COR-L47 (cell line): ENCODE measurements at regions not wholly inside any gene's neighbourhood (a gene's known extent, or its start where the extent isn't known, plus 50 kb on each side); places are given as distances from the start of the nearest gene placed in this dataset.

ENCODE experiments used
- DNase-seq: peaks from one replicate; lab custom pipeline; 2025; lab: John Stamatoyannopoulos, UW

DNA sequence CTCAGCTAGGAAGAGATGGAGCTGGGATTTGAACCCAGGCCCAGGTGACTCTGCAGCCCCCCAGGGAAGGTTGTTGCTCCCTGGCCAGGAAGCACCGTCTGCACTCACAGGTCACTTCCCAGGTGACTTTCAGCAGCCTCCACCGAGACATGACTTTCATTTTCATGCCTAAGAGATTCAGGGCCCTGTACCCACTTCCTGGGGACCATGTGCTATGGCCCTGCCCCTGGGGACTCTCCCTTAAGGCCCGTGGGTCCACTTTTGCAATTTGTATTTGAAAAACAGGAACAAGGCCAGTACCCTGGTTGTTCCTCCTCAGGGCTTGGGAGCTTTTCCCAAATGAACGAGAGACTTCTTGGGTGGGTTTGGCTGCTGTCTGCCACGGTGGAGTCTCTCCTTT, 191.0 kb downstream of the IRF8 start:
- DNase-seq, result no peak

DNA sequence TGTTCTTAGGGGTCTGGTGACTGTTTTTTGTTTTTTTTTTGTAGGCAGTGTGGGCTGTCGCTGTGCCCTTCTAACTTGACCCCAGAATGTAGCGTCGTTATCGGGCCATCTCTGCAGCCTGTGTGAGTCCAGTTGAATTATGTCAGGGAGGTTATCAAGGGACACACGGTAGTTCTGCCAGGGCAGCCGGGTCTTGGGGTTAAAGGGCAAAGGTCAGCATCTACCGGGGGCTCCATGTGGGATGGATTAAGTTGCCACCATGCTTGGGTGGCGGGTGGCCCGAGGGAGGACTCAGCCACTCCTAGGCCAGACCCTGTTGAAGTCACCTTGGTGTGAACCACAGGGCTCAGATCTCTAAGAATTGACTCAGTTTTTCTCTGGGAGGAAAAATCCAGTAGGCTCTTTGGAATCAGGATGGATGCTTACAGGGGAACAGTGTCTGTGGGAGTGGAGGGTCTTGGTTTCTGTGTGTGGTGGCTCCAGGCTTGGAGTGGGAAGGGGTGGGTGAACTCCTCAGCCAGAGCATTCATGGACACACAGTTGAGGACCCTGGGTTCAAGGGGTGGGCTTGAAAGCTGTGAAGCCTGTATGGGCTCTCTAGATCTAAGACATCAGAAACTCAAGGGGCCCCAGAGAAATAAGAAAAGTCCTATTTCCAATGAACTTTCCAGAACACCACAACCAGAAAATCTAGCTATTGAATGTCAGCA, 191.7 kb downstream of the IRF8 start:
- DNase-seq, result no peak

DNA sequence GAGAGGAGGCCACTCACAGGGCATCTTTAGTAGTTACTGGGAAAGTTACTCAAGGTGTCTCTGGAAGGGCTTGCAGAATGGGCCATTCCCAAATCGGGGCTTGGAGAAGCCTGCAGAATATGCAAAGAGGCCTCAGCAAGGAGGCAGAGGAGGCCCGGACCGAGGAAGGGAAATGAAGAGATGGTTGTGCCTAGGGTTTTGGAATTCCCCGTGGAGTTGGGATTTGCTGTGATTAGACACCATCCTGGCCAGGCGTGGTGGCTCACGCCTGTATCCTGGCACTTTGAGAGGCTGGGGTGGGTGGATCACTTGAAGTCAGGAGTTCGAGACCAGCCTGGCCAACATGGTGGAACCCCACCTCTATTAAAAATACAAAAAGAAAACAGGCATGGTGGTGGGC, 193.0 kb downstream of the IRF8 start:
- DNase-seq, result no peak

DNA sequence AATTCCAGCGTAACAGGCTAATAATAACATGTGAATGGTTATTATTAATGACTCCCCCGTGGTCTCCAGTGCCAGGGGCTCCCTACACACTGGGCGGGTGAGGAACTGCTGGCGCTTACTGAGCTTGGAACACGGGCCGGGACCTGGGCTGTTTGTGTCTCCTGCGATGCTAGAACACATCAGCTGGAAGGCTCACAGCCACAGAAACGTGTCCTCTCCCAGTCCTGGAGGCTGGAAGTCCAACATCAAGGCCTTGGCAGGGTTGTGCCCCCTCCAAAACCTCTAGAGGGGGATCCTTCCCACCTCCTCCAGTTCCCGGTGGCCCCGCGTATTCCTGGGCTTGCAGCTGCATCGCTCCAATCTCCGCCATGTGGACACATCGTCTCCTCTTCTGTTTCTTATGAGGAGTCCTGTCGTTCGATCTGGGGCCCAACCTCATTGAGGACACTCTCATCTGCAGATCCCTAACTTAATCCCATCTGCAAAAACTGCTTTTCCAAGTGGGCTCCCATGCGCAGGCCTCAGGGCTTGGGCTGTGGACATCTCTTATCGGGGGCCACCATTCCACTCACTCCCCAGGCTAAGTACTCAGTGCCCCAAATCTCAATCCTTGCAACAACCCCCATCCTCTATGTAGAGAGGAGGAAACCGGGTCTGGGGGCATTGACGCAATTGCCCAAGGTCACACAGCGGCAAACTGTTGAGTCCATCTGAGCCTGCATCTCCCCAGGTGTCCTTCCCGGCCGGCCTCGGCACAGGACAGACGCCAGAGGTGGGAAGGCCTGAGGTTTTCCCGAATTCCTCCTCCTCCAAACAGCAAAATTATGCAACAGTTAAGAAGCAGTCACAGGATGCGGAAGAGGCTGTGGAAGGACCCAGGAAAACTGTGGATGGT, 193.9 kb downstream of the IRF8 start:
- no peak for DNase-seq

DNA sequence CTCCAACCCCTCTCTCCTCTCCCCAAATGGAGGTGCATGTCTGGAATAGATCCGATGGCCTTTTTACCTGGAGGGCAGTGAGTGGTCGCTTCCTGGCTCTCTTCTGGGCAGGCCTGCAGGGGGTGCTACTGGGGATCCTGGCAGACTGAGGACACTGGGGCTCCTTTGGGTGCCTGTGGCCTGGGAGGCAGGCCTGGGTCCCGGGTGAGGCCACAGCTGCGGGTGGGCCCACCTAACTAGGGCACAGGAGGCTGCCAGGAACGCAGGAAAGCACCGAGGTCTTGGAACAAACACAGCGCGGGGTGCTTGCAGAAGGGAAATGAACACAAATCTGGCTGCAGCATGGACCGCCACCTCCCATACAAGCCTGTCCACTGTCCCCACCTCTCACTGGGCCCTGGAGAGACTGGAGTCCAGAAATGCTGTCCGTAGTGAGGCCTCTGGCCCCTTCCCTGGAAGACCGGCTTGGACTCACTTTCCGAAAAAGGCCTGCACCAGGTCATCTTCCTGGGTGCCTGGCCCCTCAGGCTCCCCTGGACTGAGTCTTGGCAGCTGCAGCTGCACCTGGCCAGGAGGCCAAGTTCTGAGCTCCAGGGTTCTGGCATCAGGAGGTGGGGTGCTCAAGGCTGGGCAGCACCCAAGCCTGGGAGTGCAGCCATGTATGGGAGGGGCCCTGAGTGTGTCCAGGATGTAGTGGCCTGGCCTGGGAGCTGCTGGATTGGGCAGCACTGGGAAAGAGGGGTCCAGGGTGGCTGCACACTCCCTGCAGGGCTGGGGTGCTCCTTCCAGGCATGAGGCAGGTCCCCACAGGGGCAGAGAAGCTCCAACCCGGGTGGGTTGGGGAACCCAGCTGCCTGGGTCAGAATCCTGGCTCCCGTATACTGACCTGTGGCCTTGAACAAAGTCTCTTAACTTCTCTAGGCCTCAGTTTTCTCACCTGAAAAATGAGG, 195.1 kb downstream of the IRF8 start:
- DNase-seq, result no peak

DNA sequence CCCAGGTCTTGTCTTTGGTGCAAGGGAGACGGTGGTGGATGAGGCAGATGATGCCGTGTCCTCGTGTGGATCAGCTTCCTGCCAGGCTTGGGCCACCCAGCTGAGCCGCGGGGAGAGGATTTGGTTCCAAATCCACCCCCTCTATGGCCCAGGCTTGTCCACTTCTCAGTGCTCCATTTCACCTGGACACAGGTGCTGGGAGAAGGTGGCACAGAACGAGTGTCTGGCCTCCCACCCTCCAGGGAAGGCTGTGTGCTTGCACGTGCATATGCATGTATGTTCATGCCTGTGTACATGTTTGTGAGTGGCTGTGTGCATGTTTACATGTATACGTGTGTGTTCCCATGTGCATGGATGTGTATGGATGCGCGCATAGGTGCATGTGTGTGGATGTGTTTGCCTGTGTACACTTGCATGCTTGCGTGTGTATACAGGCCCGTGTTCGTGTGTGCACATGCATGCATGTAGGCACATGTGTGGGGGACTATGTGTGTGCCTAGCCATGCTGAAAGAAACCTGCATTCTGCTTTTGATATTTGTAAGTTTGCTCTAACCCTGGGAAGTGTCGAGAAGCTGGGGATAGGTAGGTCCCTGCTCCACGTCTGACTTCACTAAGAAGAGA, 196.3 kb downstream of the IRF8 start:
- no peak for DNase-seq

DNA sequence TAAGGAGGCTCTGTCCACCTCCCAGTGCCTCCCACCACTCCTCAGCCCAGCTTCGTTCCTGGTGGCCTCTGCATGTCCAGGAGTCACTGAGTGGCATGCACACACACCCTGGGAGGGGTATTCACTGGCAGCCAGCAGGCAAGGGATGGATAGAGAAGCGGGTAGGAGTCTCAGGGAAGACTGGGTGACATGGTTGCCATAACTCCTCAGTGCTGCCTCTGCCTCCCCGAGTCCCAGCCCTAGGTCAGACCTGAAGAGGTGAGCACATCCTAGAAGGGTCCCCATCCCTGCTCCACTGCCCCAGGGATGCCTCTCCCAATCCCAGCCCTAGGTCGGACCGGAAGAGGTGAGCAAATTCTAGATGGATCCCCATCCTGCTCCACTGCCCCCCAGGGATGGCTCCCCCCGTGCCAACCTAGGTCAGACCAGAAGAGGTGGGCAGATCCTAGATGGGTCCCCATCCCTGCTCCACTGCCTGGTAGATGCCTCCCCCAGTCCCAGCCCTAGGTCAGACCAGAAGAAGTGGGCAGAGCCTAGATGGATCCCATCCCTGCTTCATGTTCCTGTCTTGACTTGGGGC, 197.0 kb downstream of the IRF8 start:
- DNase-seq, result no peak

DNA sequence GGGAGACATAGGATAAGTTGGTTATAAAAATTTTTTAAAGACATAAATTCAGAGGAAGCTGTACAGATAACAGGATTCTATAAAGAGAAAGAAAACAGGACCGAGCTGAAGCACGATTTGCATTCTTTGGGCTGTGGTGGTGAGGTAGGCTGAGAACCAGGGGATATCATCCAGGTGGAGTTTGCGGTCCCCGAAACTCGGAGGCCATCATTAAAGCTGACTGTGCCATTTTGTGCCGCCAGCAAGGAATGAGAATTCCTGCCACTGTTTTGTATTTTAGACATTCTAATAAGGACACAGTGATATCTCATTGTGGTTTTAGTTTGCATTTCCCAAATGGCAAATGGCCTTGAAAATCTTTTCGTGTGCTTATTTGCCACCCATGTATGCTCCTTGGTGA, 197.9 kb downstream of the IRF8 start:
- DNase-seq, result no peak

DNA sequence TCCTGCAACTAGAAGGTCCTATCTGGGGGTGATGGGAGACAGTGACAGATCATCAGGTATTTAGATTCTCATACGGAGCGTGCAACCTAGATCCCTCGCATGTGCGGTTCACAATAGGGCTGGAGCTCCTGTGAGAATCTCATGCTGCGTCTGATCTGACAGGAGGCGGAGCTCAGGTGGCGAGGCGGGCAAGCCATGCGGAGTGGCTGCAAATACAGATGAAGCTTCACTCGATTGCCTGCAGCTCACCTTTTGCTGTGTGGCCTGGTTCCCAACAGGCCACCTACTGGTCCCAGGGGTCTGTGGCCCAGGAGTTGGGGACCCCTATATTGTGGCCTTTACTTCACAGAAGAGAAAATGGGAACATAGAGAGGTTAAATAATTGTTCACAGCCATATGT, 200.4 kb downstream of the IRF8 start:
- DNase-seq, result no peak

DNA sequence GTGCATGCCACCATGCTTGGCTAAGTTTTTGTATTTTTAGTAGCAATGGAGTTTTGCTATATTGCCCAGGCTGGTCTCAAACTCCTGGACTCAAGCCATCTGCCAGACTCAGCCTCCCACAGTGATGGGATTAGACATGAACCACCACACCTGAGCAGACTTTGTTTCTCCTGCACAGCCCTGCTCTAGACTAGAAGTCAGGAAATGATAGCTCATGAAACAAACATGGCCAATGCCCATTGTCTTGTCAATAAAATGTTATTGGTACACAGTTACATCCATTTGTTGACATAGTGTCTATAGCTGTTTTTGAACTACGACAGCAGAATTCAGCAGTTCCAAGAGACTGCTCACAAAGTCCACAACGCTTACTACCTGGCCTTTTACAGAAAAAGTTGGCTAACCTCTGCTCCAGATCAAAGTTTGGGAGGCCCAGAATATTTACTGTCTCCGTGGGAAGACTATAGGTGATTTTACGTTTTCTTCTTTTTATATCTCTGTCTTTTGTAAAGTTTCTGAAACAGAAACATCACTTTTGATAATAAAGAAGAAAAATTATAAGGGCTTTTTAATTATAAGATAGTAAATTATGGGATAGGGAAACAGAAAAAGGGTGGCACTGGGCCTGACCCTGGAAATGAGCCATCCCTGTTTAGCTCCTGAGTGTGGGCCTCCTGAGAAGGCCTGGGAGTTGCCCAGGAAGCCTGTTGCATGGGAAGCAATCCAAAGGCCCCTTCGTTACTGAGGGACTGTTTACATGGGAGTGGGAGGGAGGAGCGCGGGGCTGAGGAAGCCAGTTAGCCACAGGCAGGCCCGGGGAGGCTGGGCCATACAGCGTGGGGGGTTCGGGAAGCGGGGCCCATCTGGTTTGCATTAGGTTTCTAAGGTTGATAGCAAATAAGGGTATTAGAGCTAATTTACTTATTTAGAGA, 201.5 kb downstream of the IRF8 start:
- no peak for DNase-seq

DNA sequence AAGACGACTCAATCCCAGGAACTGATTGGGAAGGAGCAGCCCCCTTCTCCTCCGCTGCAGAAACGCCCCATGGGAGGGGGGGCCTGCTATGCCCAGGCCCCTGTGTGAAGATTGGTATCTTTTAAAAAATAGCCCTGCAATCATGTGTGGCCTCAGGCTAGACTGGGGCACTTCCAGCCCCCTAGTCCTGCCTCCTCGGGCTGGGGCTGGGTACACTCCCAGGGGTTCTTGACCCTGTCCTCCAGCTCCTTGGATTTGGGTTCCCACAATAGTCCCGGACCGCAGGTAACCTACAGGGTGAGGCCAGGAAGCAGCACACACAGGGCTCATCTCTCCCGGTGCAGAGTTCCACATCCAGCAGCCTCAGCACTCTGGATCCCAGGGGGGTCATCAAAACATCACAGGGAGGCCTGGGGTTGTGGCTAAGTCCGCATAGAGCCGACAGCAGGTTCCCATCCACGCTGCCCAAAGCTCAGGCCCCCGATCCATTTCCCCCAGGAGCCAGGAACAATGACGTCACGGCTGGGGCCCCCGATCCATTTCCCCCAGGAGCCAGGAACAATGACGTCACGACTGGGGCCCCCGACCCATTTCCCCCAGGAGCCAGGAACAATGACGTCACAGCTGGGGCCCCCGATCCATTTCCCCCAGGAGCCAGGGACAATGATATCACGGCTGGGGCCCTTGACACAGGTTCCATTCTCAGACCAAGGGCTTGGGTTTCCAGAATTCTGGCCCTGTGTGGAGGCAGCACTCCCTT, 202.4 kb downstream of the IRF8 start:
- no peak for DNase-seq

DNA sequence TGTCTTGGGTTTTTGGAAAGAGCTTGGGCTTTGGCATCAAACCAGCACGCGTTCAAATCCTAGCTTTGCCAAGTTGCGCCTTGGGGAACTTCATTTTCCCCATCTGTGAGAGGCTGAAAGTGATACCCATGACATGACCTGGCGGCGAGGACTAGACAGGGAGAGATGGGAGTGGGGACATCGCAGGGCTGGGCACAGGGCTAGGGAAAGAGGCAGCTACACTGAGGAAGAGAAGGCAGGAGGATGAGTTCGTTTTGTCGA, 202.9 kb downstream of the IRF8 start:
- DNase-seq, result no peak

DNA sequence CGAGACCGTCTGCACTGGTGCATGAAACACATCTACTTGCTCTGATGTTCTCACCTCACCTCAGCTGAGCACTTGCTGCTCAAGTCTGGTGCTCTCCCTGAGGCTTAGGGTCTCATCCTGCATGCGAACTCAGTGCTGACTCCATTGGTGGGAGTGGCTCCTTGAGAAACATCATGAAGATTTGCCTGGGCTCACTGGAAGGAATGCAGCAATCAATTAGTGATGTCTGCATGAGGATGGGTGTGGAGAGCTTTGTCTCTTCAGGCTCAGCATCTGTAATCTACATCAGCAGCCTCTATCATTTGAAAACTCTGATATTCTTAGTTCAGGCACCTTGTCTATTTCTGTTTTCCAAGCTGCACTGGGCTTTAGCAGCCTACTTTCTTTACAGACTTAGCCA, 204.4 kb downstream of the IRF8 start:
- no peak for DNase-seq

DNA sequence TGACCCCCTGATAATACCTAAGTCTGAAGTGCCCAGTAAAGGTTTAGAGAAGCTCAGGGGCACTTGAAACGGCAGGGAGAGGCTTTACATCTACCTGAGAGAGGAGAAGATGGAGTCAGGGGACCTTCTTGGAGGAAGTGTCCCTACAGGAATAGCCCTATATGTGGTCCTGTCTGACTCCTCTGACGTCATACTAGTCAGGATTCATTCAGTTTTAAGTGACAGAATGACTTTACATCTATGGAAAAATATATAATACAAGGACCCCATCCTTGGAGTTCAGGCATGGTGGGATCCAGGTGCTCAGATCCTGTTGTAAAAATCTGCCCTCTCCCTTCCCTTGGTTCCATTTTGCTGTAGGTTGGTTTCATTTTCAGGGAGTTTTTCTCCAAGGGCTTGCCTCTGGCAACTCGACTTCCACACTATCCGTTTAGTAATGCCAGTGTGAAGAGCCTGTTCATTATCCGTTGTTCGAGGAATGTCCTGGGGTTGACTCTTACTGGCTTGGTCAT, 205.6 kb downstream of the IRF8 start:
- no peak for DNase-seq

DNA sequence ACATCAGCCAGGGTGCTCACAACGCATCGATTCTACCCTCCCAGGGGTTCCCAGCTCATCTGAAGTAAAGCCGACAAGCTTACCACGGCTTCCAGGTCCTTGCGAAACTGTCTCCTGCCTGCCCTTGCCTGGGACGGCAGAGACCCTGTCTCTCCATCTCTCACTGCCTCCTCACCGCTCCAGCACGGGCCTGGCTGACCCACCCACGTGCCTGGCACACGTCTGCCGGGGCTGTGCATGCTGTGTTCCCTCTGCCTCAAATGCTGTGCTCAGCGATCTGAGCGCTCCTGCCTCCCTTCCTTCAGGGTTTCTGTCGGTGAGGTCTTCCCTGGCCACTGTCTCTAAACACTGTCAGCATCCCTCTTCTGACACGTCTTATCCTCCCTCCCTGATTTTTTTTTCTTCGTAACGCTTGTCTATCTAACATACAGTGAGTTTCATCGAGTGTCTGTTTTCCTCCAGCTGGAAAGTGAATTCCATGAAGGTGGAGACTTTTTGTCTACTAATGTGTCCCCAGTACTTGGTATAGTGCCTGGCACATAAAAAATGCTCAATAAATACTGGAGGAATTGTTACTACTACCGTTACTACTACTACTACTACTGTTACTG, 208.4 kb downstream of the IRF8 start:
- no peak for DNase-seq

DNA sequence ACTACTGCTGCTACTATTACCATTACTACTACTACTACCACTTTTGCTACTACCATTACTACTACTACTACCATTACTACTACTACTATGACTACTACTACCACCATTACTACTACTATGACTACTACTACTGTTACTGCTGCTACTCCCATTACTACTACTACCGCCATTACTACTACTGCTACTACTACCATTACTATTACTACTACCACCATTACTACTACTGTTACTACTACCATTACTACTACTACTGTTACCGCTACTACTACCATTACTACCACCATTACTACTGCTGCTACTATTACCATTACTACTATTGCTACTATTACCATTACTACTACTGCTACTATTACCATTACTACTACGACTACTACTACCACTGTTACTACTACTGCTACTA, 209.1 kb downstream of the IRF8 start:
- no peak for DNase-seq

DNA sequence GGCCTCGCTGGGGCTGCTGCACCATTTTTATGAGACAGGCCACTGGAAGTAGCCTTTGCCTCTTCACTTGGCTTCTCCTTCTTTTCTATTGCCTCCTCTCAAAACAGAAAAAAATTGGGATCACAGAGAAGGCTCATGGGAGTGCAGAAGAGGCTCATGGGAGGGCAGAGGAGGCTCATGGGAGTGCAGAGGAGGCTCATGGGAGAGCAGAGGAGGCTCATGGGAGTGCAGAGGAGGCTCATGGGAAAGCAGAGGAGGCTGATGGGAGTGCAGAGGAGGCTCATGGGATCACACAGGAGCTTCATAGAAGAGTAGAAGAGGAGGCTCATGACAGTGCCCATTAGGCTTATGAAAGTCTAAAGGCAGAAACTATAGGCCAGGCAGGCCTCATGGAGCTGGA, 211.2 kb downstream of the IRF8 start:
- DNase-seq, result no peak

DNA sequence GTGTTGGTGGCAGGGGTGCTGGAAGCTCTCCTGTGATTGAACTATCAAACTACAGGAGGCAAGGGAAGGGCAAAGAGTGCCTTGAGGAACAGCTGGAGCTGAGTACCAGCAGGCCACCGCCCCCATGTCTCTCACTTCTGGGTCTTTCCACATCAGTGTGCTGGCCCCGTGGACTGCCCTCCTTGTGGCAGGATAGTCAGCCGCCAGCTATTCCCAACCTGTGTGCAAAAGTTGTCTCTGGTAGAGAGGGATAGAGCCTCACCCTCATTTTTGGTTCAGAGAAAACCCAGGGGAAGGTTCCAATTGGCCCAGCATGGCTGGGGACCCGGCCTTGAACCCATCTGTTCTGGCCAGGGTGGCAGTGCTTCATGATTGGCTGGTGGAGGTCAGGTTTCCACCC, 211.8 kb downstream of the IRF8 start:
- no peak for DNase-seq

DNA sequence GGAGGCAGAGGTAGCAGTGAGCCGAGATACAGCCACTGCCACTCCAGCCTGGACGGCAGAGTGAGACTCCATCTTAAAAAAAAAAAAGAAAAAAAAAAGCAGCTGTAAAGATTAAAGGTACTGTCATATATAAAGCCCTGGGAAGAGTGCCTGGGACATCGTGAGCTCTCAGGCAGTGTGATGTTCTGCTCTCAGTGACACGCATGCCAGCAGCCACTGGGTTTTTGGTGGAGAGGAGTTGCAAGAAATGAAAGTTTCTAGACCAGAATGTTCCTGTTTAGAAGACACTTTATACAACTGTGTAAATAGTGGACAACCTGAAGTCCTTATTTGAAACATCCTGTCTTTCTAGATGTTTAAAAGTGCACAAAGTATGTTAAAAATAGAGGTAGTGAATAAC, 213.2 kb downstream of the IRF8 start:
- no peak for DNase-seq
